Stimulated activated CD4-positive, alpha-beta T cell treated with anti-CD3 and anti-CD28 coated beads, Interleukin-2, amount 100 ng/mL, for 24 hours (primary cell): ENCODE measurements at regions not wholly inside any gene's neighbourhood (a gene's known extent, or its start where the extent isn't known, plus 50 kb on each side); places are given as distances from the start of the nearest gene placed in this dataset.

Source experiments
- DNase-seq, 2 donors: peaks; one replicate each; pipeline ENCODE4 v3.0.0-alpha.2; 2020

DNA sequence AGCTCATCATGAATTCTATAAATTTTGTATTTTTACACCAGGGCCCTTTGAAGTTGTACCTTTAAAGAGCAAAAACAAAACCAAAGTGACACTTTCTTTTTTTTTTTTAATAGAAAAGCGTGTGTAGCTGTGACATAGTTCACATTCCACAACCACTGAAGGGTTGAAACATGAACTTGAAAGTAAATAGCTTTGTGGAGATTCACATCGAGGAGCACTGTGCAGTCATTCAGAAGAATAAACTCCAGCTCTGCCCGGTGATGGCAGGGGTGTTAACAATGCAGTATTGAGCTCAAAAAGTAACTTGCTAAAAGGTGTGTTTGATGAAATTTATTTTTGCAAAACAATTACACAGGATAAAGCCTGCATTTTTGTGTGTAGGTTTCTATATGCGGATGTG, 1166.2 kb downstream of the TBC1D22A start:
- DNase-seq: no peak

DNA sequence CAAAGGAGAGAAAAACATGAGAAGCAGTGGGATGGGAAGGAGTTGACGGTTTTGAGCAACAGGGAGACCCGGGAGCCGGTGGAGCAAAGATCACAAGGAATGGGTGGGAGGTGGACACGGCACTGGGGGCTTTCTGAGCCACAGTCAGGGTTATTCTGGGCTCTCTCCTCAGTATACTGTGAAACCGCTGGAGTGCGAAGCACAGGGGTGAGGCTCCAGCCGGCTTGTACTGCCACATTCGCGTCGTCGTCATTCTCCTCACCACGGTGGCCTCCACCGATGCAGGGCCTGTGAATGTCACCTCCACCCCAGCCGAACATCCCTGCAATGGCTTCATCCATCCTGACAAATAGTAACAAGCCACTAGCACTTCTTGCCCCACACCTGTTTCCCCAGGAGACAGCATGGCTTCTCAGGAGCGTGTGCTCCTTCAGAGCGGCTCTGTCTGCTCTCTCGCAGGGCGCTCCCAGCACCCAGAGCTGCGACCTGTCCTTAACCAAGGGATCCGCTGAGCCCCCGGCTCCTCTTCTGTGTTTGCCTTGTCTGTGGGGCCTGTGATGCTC, 1165.3 kb downstream of the TBC1D22A start:
- no peak for DNase-seq

DNA sequence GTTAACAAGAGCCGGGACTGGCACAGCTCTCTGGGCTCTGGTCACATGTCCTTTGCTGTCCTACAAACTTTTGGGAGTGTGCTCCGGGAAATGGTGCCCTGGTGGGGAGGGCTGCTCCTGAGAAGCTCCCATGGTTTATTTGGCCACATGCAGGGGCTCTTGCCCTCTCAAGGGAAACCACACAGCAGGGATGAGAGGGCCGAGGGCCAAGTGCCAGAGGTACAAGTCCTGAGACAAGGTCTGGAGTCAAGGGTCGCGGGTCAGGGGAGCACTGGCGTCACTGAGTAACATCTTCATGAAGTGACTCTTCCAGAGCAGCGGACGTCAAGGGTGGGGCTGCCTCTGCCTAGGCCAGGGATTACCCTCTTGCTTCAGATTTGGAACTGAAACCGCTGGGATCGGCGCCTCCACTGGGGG, 1160.6 kb downstream of the TBC1D22A start:
- no peak for DNase-seq

DNA sequence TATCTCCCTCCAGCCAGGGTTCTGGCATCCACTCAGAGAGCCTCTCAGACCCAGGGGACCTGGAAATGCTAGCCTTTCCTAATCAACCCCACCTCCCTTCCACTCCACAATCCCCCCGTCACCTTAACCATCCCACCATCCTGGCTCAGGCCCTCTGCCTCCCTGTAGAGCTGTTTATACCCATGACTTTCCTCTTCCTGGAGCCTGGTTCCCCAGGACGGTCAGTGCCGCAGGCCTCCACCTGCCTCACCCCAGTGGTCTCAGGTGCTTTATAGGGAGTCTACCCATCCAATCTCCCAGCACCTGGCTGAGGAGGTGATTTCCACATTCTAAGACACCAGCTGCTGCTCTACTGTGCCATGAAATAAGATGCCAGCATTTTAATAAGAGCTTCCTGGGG, 1159.5 kb downstream of the TBC1D22A start:
- no peak for DNase-seq

DNA sequence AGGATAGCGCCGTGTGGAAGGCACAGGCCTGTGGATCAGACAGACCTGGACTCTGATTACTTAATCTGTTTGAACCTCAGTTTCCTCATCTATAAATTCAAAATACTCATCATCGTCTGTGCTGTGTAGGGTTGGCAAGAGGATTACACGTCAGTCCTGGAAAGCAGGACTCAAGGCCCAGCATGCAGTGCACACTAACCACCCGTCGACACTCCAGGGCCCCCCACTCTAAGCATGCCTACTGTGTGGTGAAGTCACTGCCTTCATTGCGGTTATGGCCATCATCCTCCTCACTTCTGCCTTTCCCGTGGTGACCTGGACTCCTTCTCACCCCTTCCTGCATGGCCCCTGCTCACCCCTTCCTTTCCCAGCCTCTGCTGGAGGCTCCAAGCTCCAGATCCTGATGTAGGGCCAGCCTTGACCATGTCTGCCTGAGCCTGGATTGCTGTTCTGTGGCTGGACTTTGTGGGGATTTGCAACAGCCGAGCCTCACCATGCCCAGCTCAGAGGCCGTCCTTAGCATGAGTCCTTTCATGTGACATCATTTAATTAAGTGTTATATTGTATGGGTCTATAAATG, 1158.0 kb downstream of the TBC1D22A start:
- DNase-seq: no peak

DNA sequence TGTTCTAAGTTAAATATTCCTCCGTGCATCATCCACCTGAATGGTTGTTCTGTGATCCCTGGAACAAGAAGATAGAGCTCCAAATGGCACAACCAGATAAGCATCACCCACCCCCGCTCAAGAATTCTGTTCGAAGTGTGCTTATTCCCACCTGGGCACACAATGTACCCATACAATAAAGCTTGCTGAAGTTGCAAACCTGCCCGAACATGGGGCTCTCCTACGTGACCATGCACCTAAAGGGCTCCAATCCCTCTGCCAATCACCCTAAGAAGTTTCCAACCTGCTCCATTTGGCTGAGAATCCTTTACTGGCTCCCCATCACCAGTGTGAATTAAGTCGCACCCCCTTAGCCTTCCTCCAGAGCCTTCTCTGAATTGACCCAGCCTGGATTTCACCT, 1157.4 kb downstream of the TBC1D22A start:
- DNase-seq: no peak

GRCh38 chr22:47919001-47919441, 1156.6 kb downstream of the TBC1D22A start:
- no peak for DNase-seq

GRCh38 chr22:47918276-47918921, 1155.9 kb downstream of the TBC1D22A start:
- peak in 1 of 2 donors; percentile 28 for DNase-seq

- no peak for DNase-seq
These were observed 1152.1 kb downstream of the TBC1D22A start for GRCh38 chr22:47914481-47915097.

GRCh38 chr22:47902646-47903180, 1140.3 kb downstream of the TBC1D22A start:
- DNase-seq: no peak

GRCh38 chr22:47901911-47902310, 1139.5 kb downstream of the TBC1D22A start:
- DNase-seq: no peak

- DNase-seq: no peak
These were observed 1137.4 kb downstream of the TBC1D22A start for GRCh38 chr22:47899894-47900293.

GRCh38 chr22:47898946-47899345, 1136.5 kb downstream of the TBC1D22A start:
- DNase-seq: no peak

GRCh38 chr22:47891609-47892008, 1129.2 kb downstream of the TBC1D22A start:
- DNase-seq: no peak

DNA sequence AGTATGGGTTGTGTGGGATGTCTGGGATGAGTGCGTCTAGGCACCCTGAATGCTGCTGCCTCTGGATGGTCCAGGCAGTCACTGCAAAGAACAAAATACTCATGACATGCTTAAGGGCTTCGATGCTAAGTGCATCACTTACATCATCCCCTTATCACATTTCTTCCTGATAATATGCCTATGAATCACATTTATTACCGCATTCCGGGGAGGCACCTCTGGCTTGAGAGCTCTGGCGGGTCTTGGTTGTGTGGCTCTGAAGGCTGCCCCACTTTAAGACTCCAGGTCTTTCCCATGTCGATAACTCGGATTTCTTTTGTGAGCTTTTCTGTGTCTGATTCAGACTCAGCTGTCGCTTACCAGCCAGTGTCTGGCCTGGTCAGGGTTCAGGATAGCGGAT, 1126.4 kb downstream of the TBC1D22A start:
- DNase-seq: no peak

DNA sequence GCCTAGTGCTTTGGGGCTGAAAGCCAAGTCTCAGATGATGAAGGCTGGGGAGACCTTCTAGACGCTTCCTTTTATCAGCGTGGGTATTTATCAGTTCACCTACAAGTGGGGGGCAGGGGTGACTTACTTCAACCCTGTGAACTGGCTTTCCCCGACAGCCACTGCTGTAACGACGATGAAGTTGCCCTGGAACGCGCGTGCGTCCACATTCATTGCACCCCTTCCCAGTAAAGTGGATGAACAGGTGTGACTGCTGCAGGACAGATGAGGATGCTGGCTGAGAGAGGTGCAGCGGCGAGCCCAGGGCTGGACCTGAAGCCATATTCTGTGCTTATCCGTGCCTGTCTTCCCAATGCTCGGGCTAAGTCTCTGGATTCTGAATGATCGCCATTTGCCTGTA, 1122.3 kb downstream of the TBC1D22A start:
- DNase-seq: no peak

DNA sequence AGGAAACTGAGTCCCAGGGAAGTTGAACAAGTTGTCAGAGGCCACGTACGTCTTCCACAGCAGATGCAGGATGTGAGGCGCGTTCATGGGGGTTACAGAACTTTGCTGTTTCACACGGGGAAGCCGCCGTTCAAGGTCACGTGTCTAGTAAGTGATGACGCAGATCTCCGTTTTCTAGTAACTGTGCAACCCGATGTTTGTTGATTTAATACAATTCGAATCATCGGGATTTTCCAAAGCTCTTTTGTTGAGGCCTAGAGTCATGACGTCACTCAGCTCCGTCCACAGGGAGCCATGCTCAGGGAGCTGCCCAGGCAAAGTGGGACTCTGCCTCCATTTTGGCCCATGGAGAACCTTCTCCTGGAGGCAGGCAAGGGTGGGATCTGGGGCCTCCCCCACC, 1121.8 kb downstream of the TBC1D22A start:
- DNase-seq: no peak

GRCh38 chr22:47883757-47884156, 1121.3 kb downstream of the TBC1D22A start:
- DNase-seq: no peak

GRCh38 chr22:47879346-47879745, 1116.9 kb downstream of the TBC1D22A start:
- DNase-seq: no peak

GRCh38 chr22:47878460-47878859, 1116.0 kb downstream of the TBC1D22A start:
- DNase-seq: no peak

GRCh38 chr22:47872761-47873535, 1110.5 kb downstream of the TBC1D22A start:
- no peak for DNase-seq

GRCh38 chr22:47865626-47866025, 1103.2 kb downstream of the TBC1D22A start:
- no peak for DNase-seq

DNA sequence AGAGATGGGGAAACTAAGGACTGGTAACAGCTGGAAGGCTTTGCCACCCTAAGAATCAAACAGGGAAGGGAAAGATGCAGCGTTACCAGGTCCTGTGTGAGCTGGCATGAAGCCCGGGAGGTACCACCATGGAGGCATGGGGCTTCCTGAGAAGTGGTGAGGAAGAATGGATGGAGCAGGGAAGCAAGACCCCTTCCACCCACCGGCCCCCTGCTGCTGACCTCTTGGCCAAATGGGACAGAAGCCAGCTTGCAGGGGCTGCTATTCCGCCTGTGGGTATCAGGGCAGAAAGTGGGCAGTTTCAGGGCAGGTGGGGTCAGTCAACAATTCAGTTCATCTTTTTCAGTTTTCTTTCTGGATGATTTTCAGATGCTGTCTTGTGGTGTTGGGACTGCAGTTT, 1099.9 kb downstream of the TBC1D22A start:
- DNase-seq: no peak
